GM19043 (cell line): ENCODE measurements at regions not wholly inside any gene's neighbourhood (a gene's known extent, or its start where the extent isn't known, plus 50 kb on each side); places are given as distances from the start of the nearest gene placed in this dataset.
"Not testable (repeated sequence)": the region's sequence is repeated elsewhere in the genome, so short reads cannot be mapped to it uniquely, and the experiment has no call there.

ENCODE experiments used
- ATAC-seq: cut with Tn5 transposase; IDR thresholded peaks from one replicate; pipeline ENCODE4 v1.9.1; 2021; ENCODE audit warnings: low read depth; ENCODE audit not compliant: unreplicated experiment

- ATAC-seq, result no peak
Measured at GRCh38 chr5:67672636-67673035, 476.0 kb upstream of the CD180 start.

GRCh38 chr5:67669916-67670315 lies 473.3 kb upstream of the CD180 start:
- no peak for ATAC-seq

GRCh38 chr5:67660149-67660548 lies 463.6 kb upstream of the CD180 start:
- no peak for ATAC-seq

GRCh38 chr5:67659288-67659687 lies 462.7 kb upstream of the CD180 start:
- no peak for ATAC-seq

- ATAC-seq, result no peak
Measured at GRCh38 chr5:67657055-67657454, 460.5 kb upstream of the CD180 start.

- ATAC-seq, result no peak
Measured at GRCh38 chr5:67652201-67652600, 455.6 kb upstream of the CD180 start.

- no peak for ATAC-seq
Measured at GRCh38 chr5:67651180-67651579, 454.6 kb upstream of the CD180 start.

- ATAC-seq, result no peak
Measured at GRCh38 chr5:67648201-67648671, 451.6 kb upstream of the CD180 start.

GRCh38 chr5:67647772-67648171 lies 451.2 kb upstream of the CD180 start:
- ATAC-seq, result no peak

- no peak for ATAC-seq
Measured at GRCh38 chr5:67644221-67644920, 447.8 kb upstream of the CD180 start.

GRCh38 chr5:67643536-67643935 lies 446.9 kb upstream of the CD180 start:
- ATAC-seq, result no peak

GRCh38 chr5:67639976-67640375 lies 443.4 kb upstream of the CD180 start:
- ATAC-seq, result no peak

GRCh38 chr5:67639313-67639712 lies 442.7 kb upstream of the CD180 start:
- ATAC-seq, result no peak

- ATAC-seq, result no peak
Measured at GRCh38 chr5:67636850-67637524, 440.4 kb upstream of the CD180 start.

- no peak for ATAC-seq
Measured at GRCh38 chr5:67636091-67636490, 439.5 kb upstream of the CD180 start.

GRCh38 chr5:67627079-67627478 lies 430.5 kb upstream of the CD180 start:
- ATAC-seq, result not testable (repeated sequence)

GRCh38 chr5:67623078-67623477 lies 426.5 kb upstream of the CD180 start:
- no peak for ATAC-seq

GRCh38 chr5:67620424-67621397 lies 424.1 kb upstream of the CD180 start:
- no peak for ATAC-seq

- no peak for ATAC-seq
Measured at GRCh38 chr5:67619636-67620035, 423.0 kb upstream of the CD180 start.

GRCh38 chr5:67619235-67619634 lies 422.6 kb upstream of the CD180 start:
- no peak for ATAC-seq

GRCh38 chr5:67617051-67617450 lies 420.5 kb upstream of the CD180 start:
- no peak for ATAC-seq
